Endothelial cell of umbilical vein (primary cell): ENCODE measurements at regions not wholly inside any gene's neighbourhood (a gene's known extent, or its start where the extent isn't known, plus 50 kb on each side); places are given as distances from the start of the nearest gene placed in this dataset.

ENCODE experiments used
- BruUV-seq: library from RNA; stranded (reverse); fragments of 400-500 nt; replicated peaks from 2 replicates; lab custom pipeline; 2021; lab: Mats Ljungman, UMichigan
- CTCF ChIA-PET: fragments of 300-600, 350-600 bp; sonication (Branson Sonifier 250); formaldehyde crosslinking; loops from one replicate; lab custom pipeline; 2021; ENCODE audit warnings: antibody characterized with exemption, inconsistent platforms; lab: Charles Lee
- POLR2A ChIA-PET: fragments of 300-600, 350-600 bp; sonication (Branson Sonifier 250); formaldehyde crosslinking; loops from one replicate; lab custom pipeline; 2021; ENCODE audit warnings: antibody characterized with exemption, inconsistent platforms; lab: Charles Lee
- DNase-seq: peaks from one replicate; pipeline ENCODE4 v3.0.0-alpha.2; 2011; ENCODE audit warnings: low read depth, low spot score
- FAIRE-seq: peaks from 2 replicates; lab custom pipeline; 2011; peaks lifted over from hg19 to GRCh38; lab: Jason Lieb, UNC
- H2AFZ ChIP-seq: 2 replicates; pipeline ENCODE4 v1.6.0; 2012; ENCODE audit warnings: low read depth, low read length, control low read depth, inconsistent platforms
- H3K27ac ChIP-seq: 2 replicates; pipeline ENCODE4 v1.5.1; 2011; ENCODE audit warnings: low read depth, mild to moderate bottlenecking, control low read depth, low read length, moderate library complexity; ENCODE audit not compliant: insufficient read depth
- H3K27me3 ChIP-seq, 2 experiments: 2 replicates each; pipeline versions ENCODE4 v1.6.0 to v1.6.1; 2011; ENCODE audit warnings: low read length in 2 of 2, mixed read lengths in 1 of 2; ENCODE audit not compliant: control insufficient read depth in 2 of 2, insufficient read depth in 2 of 2
- H3K36me3 ChIP-seq, 2 experiments: 2 replicates in 1 of 2; 3 replicates in 1 of 2; pipeline ENCODE4 v1.5.1; 2011; ENCODE audit warnings: low read length in 2 of 2, mild to moderate bottlenecking in 1 of 2, moderate library complexity in 1 of 2; ENCODE audit not compliant: control insufficient read depth in 2 of 2, insufficient read depth in 2 of 2; ENCODE audit errors: extremely low read depth in 1 of 2
- H3K4me1 ChIP-seq: 3 replicates; pipeline ENCODE4 v1.5.1; 2011; ENCODE audit warnings: mild to moderate bottlenecking, low read length; ENCODE audit not compliant: control insufficient read depth, insufficient read depth; ENCODE audit errors: extremely low read depth
- H3K4me2 ChIP-seq: 2 replicates; pipeline ENCODE4 v1.6.1; 2011; ENCODE audit warnings: low read length, control low read depth, mixed read lengths; ENCODE audit not compliant: insufficient read depth
- H3K4me3 ChIP-seq, 3 experiments: fragments of 200-600 bp in 1 of 3; sonication (generic), shearing (Covaris generic) in 1 of 3; replicated peaks in 1 of 3; 2 replicates each; pipeline ENCODE4 v1.5.1; 2011 to 2016; ENCODE audit warnings: control low read depth in 3 of 3, low read length in 3 of 3, mild to moderate bottlenecking in 2 of 3, inconsistent platforms in 1 of 3, low read depth in 1 of 3, moderate library complexity in 1 of 3; ENCODE audit not compliant: insufficient read depth in 1 of 3
- H3K79me2 ChIP-seq: 2 replicates; pipeline ENCODE4 v1.6.0; 2012; ENCODE audit warnings: low read length, inconsistent platforms; ENCODE audit not compliant: control insufficient read depth, insufficient read depth
- H3K9ac ChIP-seq: replicated peaks from 2 replicates; pipeline ENCODE3; 2011; ENCODE audit warnings: low read length, control low read depth; ENCODE audit not compliant: insufficient read depth; ENCODE audit errors: extremely low read depth
- H3K9me1 ChIP-seq: replicated peaks from 3 replicates; pipeline ENCODE4 v1.6.0; 2011; ENCODE audit warnings: mild to moderate bottlenecking, low read length; ENCODE audit not compliant: control insufficient read depth, insufficient read depth; ENCODE audit errors: extremely low read depth
- H3K9me3 ChIP-seq: replicated peaks from 2 replicates; pipeline ENCODE4 v1.5.1; 2012; ENCODE audit warnings: low read length, inconsistent platforms; ENCODE audit not compliant: control insufficient read depth, insufficient read depth
- H4K20me1 ChIP-seq: replicated peaks from 2 replicates; pipeline ENCODE3; 2011; ENCODE audit warnings: mild to moderate bottlenecking, low read length; ENCODE audit not compliant: control insufficient read depth, insufficient read depth; ENCODE audit errors: extremely low read depth
- CTCF ChIP-seq, 2 donors: IDR thresholded peaks; 1 replicate in 1 of 2; 2 replicates in 1 of 2; pipeline ENCODE4 v1.5.1; 2011; ENCODE audit warnings: low read length in 2 of 2, mild to moderate bottlenecking in 2 of 2, moderate library complexity in 2 of 2, control low read depth in 1 of 2, inconsistent platforms in 1 of 2, low read depth in 1 of 2; ENCODE audit not compliant: insufficient read depth in 1 of 2; ENCODE audit errors: extremely low read depth in 1 of 2
- EZH2 ChIP-seq: IDR thresholded peaks from 2 replicates; pipeline ENCODE4 v1.6.1; 2012; ENCODE audit warnings: borderline replicate concordance, low read depth, mild to moderate bottlenecking, moderate library complexity, low read length, inconsistent platforms; ENCODE audit not compliant: severe bottlenecking
- FOS ChIP-seq: IDR thresholded peaks from 2 replicates; pipeline ENCODE4 v1.6.1; 2011; ENCODE audit warnings: mild to moderate bottlenecking, low read length, moderate library complexity, borderline replicate concordance; ENCODE audit not compliant: insufficient read depth
- GATA2 ChIP-seq: IDR thresholded peaks from 2 replicates; pipeline ENCODE4 v1.7.0; 2011; ENCODE audit warnings: low read depth, mild to moderate bottlenecking, moderate library complexity, mixed read lengths, low read length; ENCODE audit not compliant: insufficient read length, insufficient read depth
- JUN ChIP-seq: IDR thresholded peaks from 2 replicates; pipeline ENCODE4 v1.6.1; 2011; ENCODE audit warnings: borderline replicate concordance, low read depth; ENCODE audit not compliant: insufficient read length, insufficient read depth
- MAX ChIP-seq: IDR thresholded peaks from 2 replicates; pipeline ENCODE4 v1.6.1; 2011; ENCODE audit not compliant: insufficient read depth, insufficient read length
- MYC ChIP-seq: IDR thresholded peaks from one replicate; pipeline ENCODE4 v1.6.1; 2011; ENCODE audit warnings: mild to moderate bottlenecking, low read depth, low read length
- POLR2A ChIP-seq: IDR thresholded peaks from 2 replicates; pipeline ENCODE4 v1.6.1; 2012; ENCODE audit warnings: low read depth, mild to moderate bottlenecking, control low read depth, low read length
- POLR2AphosphoS5 ChIP-seq: IDR thresholded peaks from 2 replicates; pipeline ENCODE4 v1.6.1; 2012; ENCODE audit warnings: low read depth, mild to moderate bottlenecking, control low read depth, low read length, moderate library complexity; ENCODE audit not compliant: insufficient read depth
- dilution Hi-C: fragments of 300-500 bp; cut with MboI; formaldehyde crosslinking; loops from one replicate; pipeline ENCODE4 v1.15.0; 2019; ENCODE audit warnings: low sequenced_read_pairs; ENCODE audit not compliant: extremely low pct_ligation_motif_present
- intact Hi-C: fragments of 100-400 bp; cut with micrococcal nuclease; formaldehyde crosslinking; loops from one replicate; pipeline ENCODE4 v1.10.0; 2022

DNA sequence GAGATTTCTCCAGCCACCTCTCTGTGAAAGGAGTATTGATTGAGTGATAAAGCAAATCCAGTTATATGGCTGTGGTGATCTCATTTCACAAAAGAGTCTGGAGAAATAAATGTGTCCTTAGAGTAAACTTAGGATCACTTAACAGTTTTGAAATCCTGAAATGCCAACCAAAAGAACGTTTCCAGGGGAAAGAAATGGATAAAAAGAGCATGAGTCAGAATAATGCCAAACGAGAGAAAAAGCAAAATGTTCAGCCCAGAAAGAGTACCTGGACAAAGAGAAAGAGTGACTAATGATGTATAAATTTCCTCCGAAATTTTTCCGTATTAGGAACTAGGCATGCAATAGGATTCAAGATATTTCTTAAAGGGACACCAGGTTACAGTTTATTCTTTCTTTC, 463.1 kb upstream of the CDH10 start:
- FAIRE-seq (no peak), DNase-seq (no peak)
- dilution Hi-C loops (no loop called here), intact Hi-C loops (no loop called here)
- H2AFZ ChIP-seq = no peak overlapping the region
- no peaks in the 10 kb centered on the region for H3K9me3 ChIP-seq
- H3K4me2 ChIP-seq = no peak overlapping the region
- no peak overlapping the region for H3K27ac ChIP-seq
- CTCF ChIA-PET = no interaction called here
- no peaks in the 10 kb centered on the region for H3K79me2 ChIP-seq
- no peaks in the 10 kb centered on the region for H3K36me3 ChIP-seq
- H3K4me3 ChIP-seq = no peak overlapping the region
- no peaks in the 10 kb centered on the region for H4K20me1 ChIP-seq
- no peak for TF ChIP-seq POLR2A
- TF ChIP-seq FOS = no peak
- TF ChIP-seq JUN = no peak
- no peak for TF ChIP-seq MYC
- TF ChIP-seq EZH2 = no peak
- TF ChIP-seq MAX = no peak
- no peak for TF ChIP-seq GATA2
- no peaks in the 10 kb centered on the region for H3K27me3 ChIP-seq
- POLR2A ChIA-PET = no interaction called here
- BruUV-seq = no TSS peak
- no peaks in the 10 kb centered on the region for H3K9me1 ChIP-seq
- H3K9ac ChIP-seq = no peak overlapping the region
- no peaks in the 10 kb centered on the region for H3K4me1 ChIP-seq

DNA sequence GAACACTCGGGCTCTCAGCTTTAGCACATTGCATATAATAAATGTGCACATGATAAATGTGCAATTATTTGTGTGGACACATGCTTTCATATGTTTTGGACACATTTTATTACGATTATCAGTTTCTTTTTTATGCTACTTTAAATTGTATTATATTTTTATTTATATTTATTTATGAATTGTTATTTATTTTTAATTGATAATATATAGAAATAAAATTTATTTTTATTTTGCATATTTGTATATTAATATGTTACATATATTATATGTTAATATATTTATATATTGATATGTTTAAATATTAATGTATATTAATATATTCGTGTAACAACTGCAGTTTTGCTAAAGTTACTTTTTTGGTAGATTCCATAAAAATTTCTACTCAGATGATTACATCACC, 454.8 kb upstream of the CDH10 start:
- H3K36me3 ChIP-seq = no peaks in the 10 kb centered on the region
- CTCF ChIA-PET = no interaction called here
- H3K27ac ChIP-seq = no peak overlapping the region
- no peak overlapping the region for H2AFZ ChIP-seq
- TF ChIP-seq MAX (no peak), MYC (no peak), EZH2 (no peak), POLR2A (no peak), CTCF (IDR thresholded peaks at IDR 0.05; ENCODE audit: extremely low read depth in 1 of 2, insufficient read depth in 1 of 2, low read depth in 1 of 2, low read length in 2 of 2) (no peak), JUN (no peak), FOS (no peak), GATA2 (no peak), POLR2AphosphoS5 (no peak)
- H3K9ac ChIP-seq = no peak overlapping the region
- dilution Hi-C loops = no loop called here
- H3K4me3 ChIP-seq = no peak overlapping the region
- no TSS peak for BruUV-seq
- DNase-seq = no peak
- H3K4me1 ChIP-seq = no peaks in the 10 kb centered on the region
- no peaks in the 10 kb centered on the region for H3K79me2 ChIP-seq
- H4K20me1 ChIP-seq = no peaks in the 10 kb centered on the region
- H3K4me2 ChIP-seq = no peak overlapping the region
- H3K27me3 ChIP-seq = no peaks in the 10 kb centered on the region
- peaks cover 2% of the 10 kb centered on the region for H3K9me3 ChIP-seq
- H3K9me1 ChIP-seq = no peaks in the 10 kb centered on the region
- intact Hi-C loops = no loop called here
- FAIRE-seq = no peak
- POLR2A ChIA-PET = no interaction called here
